ENCODE measurements at regions not wholly inside any gene's neighbourhood (a gene's known extent, or its start where the extent isn't known, plus 50 kb on each side); places are given as distances from the start of the nearest gene placed in this dataset.

- TF ChIP-seq EP300 (IDR thresholded peaks at IDR 0.05) (no peak), CTCF (IDR thresholded peaks at IDR 0.05) (no peak), POLR2A (IDR thresholded peaks at IDR 0.05) (no peak)
These were observed 143.6 kb upstream of the VRK1 start for GRCh38 chr14:96653597-96653996.
